Activated T-cell treated with anti-CD3 and anti-CD28 coated beads for 48 hours (primary cell): ENCODE measurements at regions not wholly inside any gene's neighbourhood (a gene's known extent, or its start where the extent isn't known, plus 50 kb on each side); places are given as distances from the start of the nearest gene placed in this dataset.
"Not testable (repeated sequence)": the region's sequence is repeated elsewhere in the genome, so short reads cannot be mapped to it uniquely, and the experiment has no call there.

Experiments
- DNase-seq: peaks from one replicate; pipeline ENCODE4 v3.0.0-alpha.2; 2020; ENCODE audit warnings: low read depth

DNA sequence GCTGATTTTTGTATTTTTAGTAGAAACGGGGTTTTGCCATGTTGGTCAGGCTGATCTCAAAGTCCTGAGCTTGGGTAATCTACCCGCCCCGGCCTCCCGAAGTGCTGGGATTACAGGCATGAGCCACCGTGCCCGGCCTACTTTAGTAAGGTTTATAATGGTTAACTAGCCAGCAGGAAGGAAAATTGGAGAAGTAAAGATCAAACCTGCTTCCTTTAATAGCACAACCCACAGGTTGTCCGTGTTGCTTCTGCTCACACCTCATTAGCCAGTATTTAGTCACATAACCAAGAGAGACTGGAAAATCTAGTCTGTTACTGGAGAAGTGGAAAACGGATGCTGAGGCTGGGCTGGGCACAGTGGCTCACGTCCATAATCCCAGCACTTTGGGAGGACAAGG, 51.9 kb upstream of the TBL1XR1 start:
- no peak for DNase-seq

GRCh38 chr3:177250151-177250550, 52.9 kb upstream of the TBL1XR1 start:
- no peak for DNase-seq

DNA sequence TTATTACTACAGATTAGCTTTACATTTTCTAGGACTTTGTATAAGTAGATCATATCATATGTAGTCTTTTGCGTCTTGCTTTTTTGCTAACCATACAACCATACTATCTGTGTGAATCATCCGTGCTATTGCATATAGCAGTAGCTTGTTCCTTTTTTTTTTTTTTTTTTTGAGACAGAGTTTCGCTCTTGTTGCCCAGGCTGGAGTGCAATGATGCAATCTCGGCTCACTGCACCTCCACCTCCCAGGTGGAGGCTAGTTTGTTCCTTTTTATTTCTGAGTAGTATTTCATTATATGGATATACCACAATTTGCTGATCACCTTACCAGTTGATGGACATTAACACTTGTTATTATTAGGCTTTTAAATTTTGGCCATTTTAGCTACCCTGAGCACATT, 54.5 kb upstream of the TBL1XR1 start:
- no peak for DNase-seq

DNA sequence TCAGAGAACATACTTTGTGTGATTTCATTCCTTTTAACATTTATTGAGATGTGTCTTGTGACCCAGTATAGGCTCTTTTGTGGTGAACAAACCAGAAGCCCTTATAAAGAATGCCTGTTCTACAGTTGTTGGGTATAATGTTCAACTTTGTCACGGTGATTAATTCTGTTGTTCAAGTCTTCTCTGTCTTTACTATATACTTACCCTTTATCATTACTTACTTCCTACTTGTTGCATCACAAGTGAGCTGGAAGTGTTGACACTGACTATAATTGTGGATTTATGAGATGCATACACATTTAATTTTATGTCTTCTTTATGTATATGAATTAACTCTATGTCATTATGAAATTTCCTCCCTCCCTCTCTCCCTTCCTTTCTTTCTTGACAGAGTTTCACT, 59.7 kb upstream of the TBL1XR1 start:
- no peak for DNase-seq

- no peak for DNase-seq
Observed at GRCh38 chr3:177257625-177258024, 60.3 kb upstream of the TBL1XR1 start.

GRCh38 chr3:177262396-177262795, 65.1 kb upstream of the TBL1XR1 start:
- DNase-seq: no peak

DNA sequence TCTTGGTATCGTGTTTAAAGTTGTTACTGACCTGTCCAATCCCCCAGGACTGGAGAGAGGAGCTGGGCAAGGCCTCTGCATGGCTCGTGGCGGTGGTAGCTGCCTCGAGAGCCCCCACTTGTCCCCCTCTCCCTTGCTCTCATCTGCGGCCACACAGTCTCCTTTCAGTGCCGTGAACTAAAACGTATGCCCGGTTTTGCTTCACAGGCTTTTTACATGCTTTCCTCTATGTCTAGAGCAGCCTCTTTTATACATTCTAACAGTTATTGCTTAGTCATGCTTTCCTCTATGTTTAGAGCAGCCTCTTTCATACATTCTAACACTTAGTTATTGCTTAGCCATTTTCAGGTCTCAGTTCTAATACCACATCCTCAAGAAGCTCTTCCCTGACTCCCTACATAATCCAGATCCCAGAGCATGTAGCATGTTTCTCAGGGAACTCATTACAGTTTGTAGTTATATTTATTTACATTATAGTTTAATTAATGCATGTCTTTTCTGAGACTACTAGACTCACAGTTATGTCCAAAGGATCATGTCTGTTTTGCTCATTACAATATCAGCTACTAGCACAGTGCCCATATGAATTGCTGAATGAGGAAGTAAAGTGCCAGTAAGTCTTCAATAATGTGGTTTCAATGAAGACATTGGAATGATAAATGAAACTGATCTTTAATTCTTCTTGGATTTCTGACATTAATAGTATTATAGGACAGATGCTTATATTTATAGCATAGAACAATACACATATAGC, 66.5 kb upstream of the TBL1XR1 start:
- no peak for DNase-seq

- not testable (repeated sequence) for DNase-seq
Observed at GRCh38 chr3:177271811-177272501, 74.7 kb upstream of the TBL1XR1 start.

DNA sequence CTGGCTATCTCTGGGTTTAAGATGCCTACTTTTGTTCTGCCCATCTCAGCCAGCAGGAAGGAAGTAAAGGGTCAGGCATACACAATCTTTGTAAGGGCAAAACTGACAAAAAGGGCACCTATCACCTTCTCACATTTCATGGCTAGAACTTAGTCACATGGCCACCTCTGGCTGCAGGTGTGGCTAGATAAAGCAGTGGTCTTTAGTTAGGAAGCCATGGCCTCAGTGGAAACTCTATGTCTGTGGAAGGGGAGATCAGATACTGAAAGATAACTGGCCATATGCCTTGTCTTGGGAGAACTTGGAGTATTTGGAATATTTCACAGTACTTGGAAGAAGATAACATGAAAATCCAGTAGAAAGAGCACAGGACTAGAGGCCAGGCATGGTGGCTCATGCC, 80.7 kb upstream of the TBL1XR1 start:
- no peak for DNase-seq

DNA sequence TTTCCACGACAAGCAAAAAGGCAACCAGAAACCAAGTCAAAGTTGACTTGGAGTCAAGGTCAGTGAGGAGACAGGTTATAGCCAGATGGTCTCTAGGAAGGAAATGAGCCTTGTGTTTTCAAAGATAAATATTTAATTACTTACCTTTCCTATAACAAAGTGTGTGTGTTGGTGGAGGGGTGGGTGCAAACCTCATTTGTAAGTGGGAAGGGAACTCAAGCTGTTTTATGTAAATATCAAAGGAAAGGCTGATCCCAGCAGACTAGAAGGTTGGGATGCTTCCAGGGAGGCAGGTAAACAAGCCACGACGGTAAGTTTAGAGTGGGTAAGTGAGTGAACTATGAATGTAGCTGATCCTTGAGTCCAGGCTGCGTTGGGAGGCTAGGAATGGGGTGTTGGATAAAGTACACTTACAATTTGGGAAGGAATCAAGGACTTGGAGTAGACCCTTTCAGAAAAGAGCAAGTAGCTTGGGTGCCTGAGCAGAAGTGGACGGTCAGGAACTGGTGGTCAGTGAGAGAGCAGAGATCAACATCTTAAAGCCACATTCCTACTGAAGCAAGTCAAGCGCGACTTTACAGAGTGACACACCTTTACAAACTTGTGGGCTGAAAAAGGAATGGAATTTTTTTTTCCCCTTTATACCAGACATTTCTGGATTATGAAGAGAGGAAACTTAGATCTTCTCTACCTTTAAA, 82.0 kb upstream of the TBL1XR1 start:
- no peak for DNase-seq

GRCh38 chr3:177281292-177282118, 84.2 kb upstream of the TBL1XR1 start:
- no peak for DNase-seq

GRCh38 chr3:177282119-177282655, 84.9 kb upstream of the TBL1XR1 start:
- DNase-seq: no peak

DNA sequence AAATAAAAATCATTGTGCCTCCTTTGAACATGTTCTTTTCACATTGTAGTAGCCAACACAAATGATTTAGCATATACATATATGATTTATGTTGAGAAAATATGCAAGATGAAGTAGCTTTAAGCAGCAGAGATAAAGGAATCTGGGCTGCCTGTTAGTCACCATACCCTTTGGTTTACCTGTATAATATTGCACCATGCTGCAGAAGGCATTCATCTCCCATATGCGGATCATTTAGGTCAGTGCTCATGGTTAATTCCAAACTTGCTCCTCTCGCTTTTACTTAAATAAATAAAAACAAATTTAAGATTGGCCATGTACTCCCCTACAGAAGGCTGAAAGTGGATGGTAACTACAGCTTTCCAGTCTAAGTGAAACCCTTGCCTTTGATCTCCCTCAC, 86.7 kb upstream of the TBL1XR1 start:
- no peak for DNase-seq

- peak; percentile 19 for DNase-seq
Observed at GRCh38 chr3:177284383-177284881, 87.2 kb upstream of the TBL1XR1 start.

DNA sequence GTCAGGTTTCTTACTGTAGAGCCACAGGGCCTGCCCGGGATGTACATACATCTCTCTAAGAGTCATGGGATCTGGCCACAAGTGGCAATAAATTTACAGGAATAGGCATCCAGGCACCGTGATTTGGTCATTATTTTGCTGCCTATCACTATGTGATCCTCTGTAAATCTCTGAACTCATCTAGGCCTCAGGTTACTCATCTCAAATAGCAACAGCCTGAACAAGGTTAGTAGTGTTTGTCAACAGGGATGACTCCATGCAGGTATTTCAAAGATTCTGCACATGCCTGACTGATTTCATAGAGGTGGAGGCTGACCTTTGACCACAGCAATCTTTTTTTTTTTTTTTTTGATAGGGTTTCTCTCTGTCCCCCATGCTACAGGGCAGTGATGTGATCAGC, 88.8 kb upstream of the TBL1XR1 start:
- DNase-seq: no peak

- no peak for DNase-seq
Observed at GRCh38 chr3:177287231-177287630, 89.9 kb upstream of the TBL1XR1 start.

DNA sequence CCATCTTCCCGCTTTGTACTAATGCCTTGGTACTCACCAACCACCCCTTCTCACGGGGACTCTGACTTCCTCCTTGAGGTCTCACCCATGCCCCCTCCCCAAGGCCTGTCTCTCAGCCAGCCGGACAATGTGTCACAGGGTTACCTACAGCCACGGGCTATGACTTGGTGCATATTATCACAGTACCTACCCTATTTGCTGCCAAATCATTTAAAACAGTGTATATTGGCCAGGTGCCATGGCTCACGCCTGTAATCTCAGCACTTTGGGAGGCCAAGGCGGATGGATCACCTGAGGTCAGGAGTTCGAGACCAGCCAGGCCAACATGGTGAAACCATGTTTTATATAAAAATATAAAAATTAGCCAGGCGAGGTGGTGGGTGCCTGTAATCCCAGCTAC, 93.4 kb upstream of the TBL1XR1 start:
- DNase-seq: no peak

DNA sequence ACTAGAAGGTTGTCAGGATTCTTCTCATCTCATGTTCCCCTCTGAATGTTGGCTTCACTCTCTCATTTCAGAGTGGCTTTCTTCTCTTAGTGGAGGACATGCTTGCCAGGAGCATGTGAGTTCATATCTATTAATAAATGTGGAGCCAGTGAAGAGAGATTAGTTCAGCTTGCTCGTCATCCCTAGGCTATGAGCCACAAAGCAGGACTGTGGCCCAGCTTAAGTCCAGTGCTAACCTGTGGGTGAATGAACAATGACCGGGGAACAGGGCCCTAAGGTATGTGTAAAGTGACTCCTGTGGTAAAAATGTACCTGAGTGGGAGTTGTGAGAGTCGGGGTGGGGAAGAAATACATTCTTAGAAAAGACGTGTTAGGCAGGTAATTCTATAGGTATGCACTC, 96.9 kb upstream of the TBL1XR1 start:
- DNase-seq: no peak

DNA sequence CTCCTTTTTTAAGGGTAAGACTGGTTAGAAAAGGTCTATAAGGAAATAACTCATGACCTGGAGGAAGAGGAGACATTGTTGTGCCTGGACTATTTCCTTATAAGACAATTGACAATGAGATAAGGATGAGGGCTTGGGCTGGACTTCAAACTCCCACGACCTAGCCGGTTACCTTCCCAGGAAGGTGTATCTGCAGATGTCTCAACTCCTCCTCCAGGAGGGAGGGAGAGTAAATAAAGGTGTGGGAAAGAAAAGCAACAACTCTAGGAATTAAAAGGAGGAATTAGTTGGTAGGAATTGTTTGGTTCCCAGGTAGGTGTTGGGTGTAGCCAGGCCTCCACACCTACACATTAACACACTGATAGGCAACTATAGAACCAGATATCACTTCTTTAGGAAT, 97.8 kb upstream of the TBL1XR1 start:
- DNase-seq: no peak

DNA sequence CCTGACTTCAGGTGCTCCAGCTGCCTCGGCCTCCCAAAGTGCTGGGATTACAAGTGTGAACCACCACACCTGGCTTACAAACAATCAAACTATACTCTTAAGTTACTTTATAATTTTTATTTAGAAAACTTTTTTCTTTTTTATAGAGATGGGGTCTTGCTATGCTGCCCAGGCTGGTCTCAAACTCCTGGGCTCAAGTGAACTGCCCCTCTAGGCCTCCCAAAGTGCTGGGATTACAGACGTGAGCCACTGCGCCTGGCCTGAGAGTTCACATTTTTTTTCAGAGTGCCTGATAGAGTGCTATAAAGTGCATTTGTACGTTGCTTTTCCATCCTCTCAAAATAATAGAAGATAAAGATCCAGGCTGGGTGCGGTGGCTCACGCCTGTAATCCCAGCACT, 102.0 kb upstream of the TBL1XR1 start:
- DNase-seq: no peak

DNA sequence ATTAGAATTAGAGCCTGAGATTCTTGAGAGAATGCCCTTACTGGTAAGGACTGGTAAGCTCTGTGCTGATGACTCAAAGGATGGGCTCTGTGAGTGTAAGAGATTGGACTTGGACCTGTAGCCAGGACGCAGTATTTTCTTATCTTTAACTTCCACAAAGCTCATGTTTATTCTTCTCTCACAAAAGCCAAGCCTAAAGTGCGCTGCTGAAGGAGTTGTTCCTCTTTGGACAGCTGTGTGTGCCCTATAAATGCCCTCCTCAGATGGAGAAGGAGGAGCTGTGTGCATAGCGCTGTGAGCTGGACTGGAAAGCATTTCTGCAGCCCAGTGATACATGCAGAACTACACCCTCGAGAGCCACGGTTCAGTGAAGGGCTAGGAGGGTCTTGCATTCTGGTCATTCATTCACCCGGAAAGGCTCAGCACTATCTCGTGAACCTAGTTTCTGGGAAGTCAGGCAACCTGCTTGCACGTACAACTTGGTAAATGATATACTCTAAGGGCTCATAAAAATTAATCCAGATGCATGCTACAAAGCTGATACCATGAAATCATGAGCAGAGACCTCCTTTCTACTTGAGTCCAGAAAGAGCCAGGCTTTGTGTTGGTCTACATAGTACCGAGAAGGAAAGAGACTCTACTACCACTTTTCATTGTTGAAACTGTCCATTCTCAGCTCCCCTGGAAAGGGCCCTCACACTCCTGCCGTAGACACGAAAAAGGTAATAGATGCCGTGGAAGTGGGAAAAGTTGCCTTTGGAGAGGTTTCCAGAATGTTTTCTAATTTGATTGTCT, 103.0 kb upstream of the TBL1XR1 start:
- no peak for DNase-seq
